Right cardiac atrium (tissue), 5 donors: ENCODE measurements at regions not wholly inside any gene's neighbourhood (a gene's known extent, or its start where the extent isn't known, plus 50 kb on each side); places are given as distances from the start of the nearest gene placed in this dataset.
A peak's percentile ranks its signal among the peaks of the same experiment; 100 is the strongest.
"Not testable (repeated sequence)": the region's sequence is repeated elsewhere in the genome, so short reads cannot be mapped to it uniquely, and the experiment has no call there.

ENCODE experiments used
- ATAC-seq, 2 donors: fragments of 200-7000 bp; cut with Tn5 transposase; one replicate each; pipeline versions ENCODE4 v1.8.0 to v1.9.1; 2020; ENCODE audit warnings: moderate library complexity in 2 of 2, mild to moderate bottlenecking in 1 of 2
- DNase-seq, 3 donors: peaks; one replicate each; pipeline ENCODE4 v3.0.0-alpha.2; 2020
- H3K27ac ChIP-seq: one replicate; pipeline ENCODE4 v1.5.1; 2013; ENCODE audit warnings: mild to moderate bottlenecking, low read length, control low read depth, moderate library complexity
- H3K27me3 ChIP-seq: one replicate; pipeline ENCODE4 v1.6.1; 2013; ENCODE audit not compliant: control insufficient read depth, insufficient read depth
- H3K4me1 ChIP-seq: one replicate; pipeline ENCODE4 v1.6.1; 2013; ENCODE audit warnings: low read length; ENCODE audit not compliant: control insufficient read depth, insufficient read depth
- H3K4me3 ChIP-seq: one replicate; pipeline ENCODE4 v1.5.1; 2013; ENCODE audit warnings: low read length, control low read depth
- H3K9me3 ChIP-seq: one replicate; pipeline ENCODE4 v1.6.1; 2013; ENCODE audit warnings: low read length; ENCODE audit not compliant: control insufficient read depth
- WGBS: extraction: QIAGEN DNeasy Blood & Tissue Kit; methylation state at CpG from one replicate; pipeline ENCODE4 v1.1.7; 2013; 5-methylcytosine and 5-hydroxymethylcytosine counted together
- intact Hi-C, 4 donors: fragments of 100-400 bp; cut with DNase I; formaldehyde crosslinking; loops; one replicate each; pipeline versions ENCODE4 v1.11.0 to v1.14.0; 2022 to 2023
- donor health status: healthy with polysubstance abuse.
- donor health status: DM: no; HTN: yes; CAD: no.
- donor health status: DM: no; HTN: no; CAD: no.
- donor health status: DM: no; HTN: yes; CAD: no; lungs with severe emphysema.
- donor health status: DM: yes; HTN: yes; CAD: no.

- ATAC-seq (no peak), DNase-seq (no peak)
- intact Hi-C loops = no loop called here
- no peaks in the 10 kb centered on the region for H3K27me3 ChIP-seq
- H3K9me3 ChIP-seq = no peaks in the 10 kb centered on the region
- H3K27ac ChIP-seq = no peak overlapping the region
- H3K4me3 ChIP-seq = no peak overlapping the region
- H3K4me1 ChIP-seq = no peaks in the 10 kb centered on the region
- 63% methylated on average over 3 of the region's 3 CpGs for WGBS
Measured at GRCh38 chr13:89205856-89206520, 1534.8 kb downstream of the SLITRK5 start.

GRCh38 chr13:89212186-89212585 lies 1541.0 kb downstream of the SLITRK5 start:
- H3K27ac ChIP-seq = no peak overlapping the region
- H3K4me1 ChIP-seq = no peaks in the 10 kb centered on the region
- WGBS = 87% methylated on average over 1 of the region's 1 CpG
- H3K27me3 ChIP-seq = no peaks in the 10 kb centered on the region
- intact Hi-C loops = no loop called here
- ATAC-seq = no peak
- H3K9me3 ChIP-seq = no peaks in the 10 kb centered on the region
- no peak for DNase-seq
- H3K4me3 ChIP-seq = no peak overlapping the region

- 61% methylated on average over 1 of the region's 1 CpG for WGBS
- no peaks in the 10 kb centered on the region for H3K9me3 ChIP-seq
- intact Hi-C loops = no loop called here
- no peak overlapping the region for H3K27ac ChIP-seq
- no peaks in the 10 kb centered on the region for H3K27me3 ChIP-seq
- H3K4me3 ChIP-seq = no peak overlapping the region
- no peak for ATAC-seq
- DNase-seq = no peak
- no peaks in the 10 kb centered on the region for H3K4me1 ChIP-seq
Measured at GRCh38 chr13:89214185-89214584, 1543.0 kb downstream of the SLITRK5 start.

- H3K4me1 ChIP-seq, H3K27ac ChIP-seq, intact Hi-C loops, H3K27me3 ChIP-seq, ATAC-seq, H3K9me3 ChIP-seq, H3K4me3 ChIP-seq: not testable (repeated sequence)
- WGBS = 81% methylated on average over 13 of the region's 13 CpGs
- peak in 1 of 3 donors; percentile 23 for DNase-seq
Measured at GRCh38 chr13:89215319-89215718, 1544.1 kb downstream of the SLITRK5 start.

GRCh38 chr13:89217813-89218212 lies 1546.6 kb downstream of the SLITRK5 start:
- DNase-seq (no peak), ATAC-seq (no peak)
- Histone ChIP-seq H3K27ac (no peak overlapping the region), H3K4me3 (no peak overlapping the region), H3K27me3 (no peaks in the 10 kb centered on the region), H3K4me1 (no peaks in the 10 kb centered on the region), H3K9me3 (no peaks in the 10 kb centered on the region)
- intact Hi-C loops = no loop called here

- Histone ChIP-seq H3K9me3 (no peaks in the 10 kb centered on the region), H3K4me1 (no peaks in the 10 kb centered on the region), H3K27ac (no peak overlapping the region), H3K27me3 (no peaks in the 10 kb centered on the region), H3K4me3 (no peak overlapping the region)
- no peak for DNase-seq
- no peak for ATAC-seq
- WGBS = 84% methylated on average over 1 of the region's 1 CpG
- intact Hi-C loops = no loop called here
Measured at GRCh38 chr13:89221557-89222158, 1550.5 kb downstream of the SLITRK5 start.

- Histone ChIP-seq H3K4me3 (no peak overlapping the region), H3K4me1 (no peaks in the 10 kb centered on the region), H3K9me3 (no peaks in the 10 kb centered on the region), H3K27me3 (no peaks in the 10 kb centered on the region), H3K27ac (no peak overlapping the region)
- no peak for ATAC-seq
- intact Hi-C loops = no loop called here
- no peak for DNase-seq
- WGBS = 48% methylated on average over 4 of the region's 4 CpGs
Measured at GRCh38 chr13:89227356-89227755, 1556.2 kb downstream of the SLITRK5 start.

GRCh38 chr13:89238496-89238895 lies 1567.3 kb downstream of the SLITRK5 start:
- 64% methylated on average over 7 of the region's 7 CpGs for WGBS
- no peak overlapping the region for H3K4me3 ChIP-seq
- no peak overlapping the region for H3K27ac ChIP-seq
- H3K27me3 ChIP-seq = no peaks in the 10 kb centered on the region
- DNase-seq (no peak), ATAC-seq (no peak)
- H3K4me1 ChIP-seq = no peaks in the 10 kb centered on the region
- intact Hi-C loops = no loop called here
- H3K9me3 ChIP-seq = no peaks in the 10 kb centered on the region

- ATAC-seq (no peak), DNase-seq (no peak)
- Histone ChIP-seq H3K27ac (no peak overlapping the region), H3K9me3 (no peaks in the 10 kb centered on the region), H3K4me3 (no peak overlapping the region), H3K27me3 (no peaks in the 10 kb centered on the region), H3K4me1 (no peaks in the 10 kb centered on the region)
- intact Hi-C loops = no loop called here
- 85% methylated on average over 1 of the region's 1 CpG for WGBS
Measured at GRCh38 chr13:89239361-89240127, 1568.4 kb downstream of the SLITRK5 start.

- Histone ChIP-seq H3K27me3 (no peaks in the 10 kb centered on the region), H3K27ac (no peak overlapping the region), H3K4me3 (no peak overlapping the region), H3K4me1 (no peaks in the 10 kb centered on the region), H3K9me3 (no peaks in the 10 kb centered on the region)
- WGBS = 39% methylated on average over 3 of the region's 3 CpGs
- intact Hi-C loops = no loop called here
- no peak for ATAC-seq
- DNase-seq = no peak
Measured at GRCh38 chr13:89255844-89256406, 1584.8 kb downstream of the SLITRK5 start.

GRCh38 chr13:89267734-89268133 lies 1596.6 kb downstream of the SLITRK5 start:
- no peaks in the 10 kb centered on the region for H3K4me1 ChIP-seq
- H3K27me3 ChIP-seq = no peaks in the 10 kb centered on the region
- no peaks in the 10 kb centered on the region for H3K9me3 ChIP-seq
- DNase-seq (no peak), ATAC-seq (no peak)
- intact Hi-C loops = no loop called here
- H3K4me3 ChIP-seq = no peak overlapping the region
- H3K27ac ChIP-seq = no peak overlapping the region
- 81% methylated on average over 3 of the region's 3 CpGs for WGBS
